ENCODE measurements at regions not wholly inside any gene's neighbourhood (a gene's known extent, or its start where the extent isn't known, plus 50 kb on each side); places are given as distances from the start of the nearest gene placed in this dataset.

GRCh38 chr1:232386721-232387510 lies 243.0 kb downstream of the SIPA1L2 start (continued):
- no peak for TF ChIP-seq FOXK1 (CRISPR knock-in tag; IDR thresholded peaks at IDR 0.05)

GRCh38 chr1:232386294-232386693 lies 243.6 kb downstream of the SIPA1L2 start:
- Mint-ChIP-seq H3K4me3 (no peak overlapping the region), H3K27me3 (ENCODE audit: low read depth) (peaks cover 11% of the 10 kb centered on the region), H3K9me3 (no peaks in the 10 kb centered on the region), H3K27ac (no peak overlapping the region), H3K4me1 (peaks cover 14% of the 10 kb centered on the region), H3K36me3 (no peaks in the 10 kb centered on the region)
- ChIA-PET CTCF (interaction anchor here (0.7 kb wide), 2 partner anchors 241 to 403 kb away, joined by 3 read pairs; no protein-coding TSS in a partner anchor), POLR2A (interaction anchor here (0.7 kb wide), 1 partner anchor 124 kb away, joined by 4 read pairs; no protein-coding TSS in a partner anchor)
- ATAC-seq (no peak), DNase-seq (ENCODE audit: low spot score) (no peak)
- TF ChIP-seq TCF7 (CRISPR knock-in tag; IDR thresholded peaks at IDR 0.05; ENCODE audit: low read depth): no peak
- no peak for TF ChIP-seq AFF4 (CRISPR knock-in tag; IDR thresholded peaks at IDR 0.05; ENCODE audit: borderline replicate concordance)
- no peak for TF ChIP-seq STAT6 (CRISPR knock-in tag; conservative IDR thresholded peaks at IDR 0.05; ENCODE audit: low read depth)
- TF ChIP-seq E2F1 (CRISPR knock-in tag; IDR thresholded peaks at IDR 0.05): no peak
- TF ChIP-seq OVOL2 (CRISPR knock-in tag; IDR thresholded peaks at IDR 0.05; ENCODE audit: borderline replicate concordance): no peak
- no peak for TF ChIP-seq GTF2I (CRISPR knock-in tag; conservative IDR thresholded peaks at IDR 0.05)
- TF ChIP-seq JAZF1 (CRISPR knock-in tag; IDR thresholded peaks at IDR 0.05): no peak
- no peak for TF ChIP-seq ZNF232 (CRISPR knock-in tag; IDR thresholded peaks at IDR 0.05)
- TF ChIP-seq ESRRA (CRISPR knock-in tag; IDR thresholded peaks at IDR 0.05; ENCODE audit: borderline replicate concordance): no peak
- no peak for TF ChIP-seq HMGA2 (CRISPR knock-in tag; IDR thresholded peaks at IDR 0.05)
- TF ChIP-seq JUN (CRISPR knock-in tag; IDR thresholded peaks at IDR 0.05): no peak
- TF ChIP-seq ZNF121 (CRISPR knock-in tag; IDR thresholded peaks at IDR 0.05): no peak
- TF ChIP-seq AR (CRISPR knock-in tag; IDR thresholded peaks at IDR 0.05): no peak
- no peak for TF ChIP-seq TEAD1 (CRISPR knock-in tag; IDR thresholded peaks at IDR 0.05)
- no peak for TF ChIP-seq RORB (CRISPR knock-in tag; IDR thresholded peaks at IDR 0.05)
- no peak for TF ChIP-seq NFE2L1 (CRISPR knock-in tag; IDR thresholded peaks at IDR 0.05)
- TF ChIP-seq ATF3 (CRISPR knock-in tag; conservative IDR thresholded peaks at IDR 0.05): no peak
- no peak for TF ChIP-seq ERG (CRISPR knock-in tag; IDR thresholded peaks at IDR 0.05)
- no peak for TF ChIP-seq ZNF263 (CRISPR knock-in tag; IDR thresholded peaks at IDR 0.05; ENCODE audit: low read depth)
- no peak for TF ChIP-seq ZNF396 (CRISPR knock-in tag; IDR thresholded peaks at IDR 0.05; ENCODE audit: borderline replicate concordance)
